Right lobe of liver (tissue), 6 donors: ENCODE measurements at regions not wholly inside any gene's neighbourhood (a gene's known extent, or its start where the extent isn't known, plus 50 kb on each side); places are given as distances from the start of the nearest gene placed in this dataset.
A peak's percentile ranks its signal among the peaks of the same experiment; 100 is the strongest.

Experiments used
- ATAC-seq, 4 donors: fragments of 200-7000 bp; cut with Tn5 transposase; one replicate each; pipeline ENCODE4 v1.9.1; 2020; ENCODE audit warnings: mild to moderate bottlenecking in 4 of 4, moderate library complexity in 4 of 4
- DNase-seq, 3 donors: peaks; one replicate each; pipeline ENCODE4 v3.0.0-alpha.2; 2020
- H3K27ac ChIP-seq, 3 donors: fragments of 200-600 bp; one replicate each; pipeline ENCODE4 v1.8.0; 2022
- H3K27me3 ChIP-seq, 2 donors: fragments of 200-600 bp; one replicate each; pipeline ENCODE4 v1.8.0; 2022
- H3K36me3 ChIP-seq, 4 donors: fragments of 200-600 bp; sonication (generic) in 1 of 4; one replicate each; pipeline versions ENCODE4 v1.5.1 to v1.8.0; 2017 to 2022; ENCODE audit warnings: control low read depth in 1 of 4
- H3K4me1 ChIP-seq, 4 donors: fragments of 200-600 bp; sonication (generic) in 1 of 4; one replicate each; pipeline versions ENCODE4 v1.5.1 to v1.8.0; 2017 to 2022; ENCODE audit warnings: control low read depth in 1 of 4
- H3K4me3 ChIP-seq, 3 donors: fragments of 200-600 bp; one replicate each; pipeline ENCODE4 v1.8.0; 2022
- H3K9me3 ChIP-seq, 4 donors: fragments of 200-600 bp; sonication (generic) in 1 of 4; one replicate each; pipeline versions ENCODE4 v1.5.1 to v1.8.0; 2017 to 2022; ENCODE audit warnings: control low read depth in 1 of 4
- CTCF ChIP-seq, 4 donors: fragments of 200-600 bp in 3 of 4; fragments of 450-650 bp in 1 of 4; IDR thresholded peaks; one replicate each; pipeline versions ENCODE4 v1.5.1 to v1.8.0; 2016 to 2022; ENCODE audit warnings: antibody characterized with exemption in 4 of 4, mild to moderate bottlenecking in 2 of 4
- POLR2A ChIP-seq: fragments of 450-650 bp; IDR thresholded peaks from one replicate; pipeline ENCODE4 v1.6.1; 2017; ENCODE audit warnings: antibody characterized with exemption, mild to moderate bottlenecking
- WGBS: methylation state at CpG from one replicate; pipeline ENCODE4 v1.1.6; 2018; ENCODE audit warnings: low coverage, low lambda C conversion rate; ENCODE audit not compliant: insufficient coverage; ENCODE audit errors: missing lambda C conversion rate; 5-methylcytosine and 5-hydroxymethylcytosine counted together
- intact Hi-C, 2 donors: fragments of 100-400 bp; cut with DNase I; formaldehyde crosslinking; loops; one replicate each; pipeline versions ENCODE4 v1.11.2 to v1.14.1; 2022
- donor health status: DM: no; HTN: yes; CAD: no.
- donor health status: DM: no; HTN: no; CAD: no.
- donor health status: DM: no; HTN: no; CAD: no.
- donor health status: DM: no; HTN: yes; CAD: no.
- donor health status: DM: no; HTN: yes; CAD: no.

DNA sequence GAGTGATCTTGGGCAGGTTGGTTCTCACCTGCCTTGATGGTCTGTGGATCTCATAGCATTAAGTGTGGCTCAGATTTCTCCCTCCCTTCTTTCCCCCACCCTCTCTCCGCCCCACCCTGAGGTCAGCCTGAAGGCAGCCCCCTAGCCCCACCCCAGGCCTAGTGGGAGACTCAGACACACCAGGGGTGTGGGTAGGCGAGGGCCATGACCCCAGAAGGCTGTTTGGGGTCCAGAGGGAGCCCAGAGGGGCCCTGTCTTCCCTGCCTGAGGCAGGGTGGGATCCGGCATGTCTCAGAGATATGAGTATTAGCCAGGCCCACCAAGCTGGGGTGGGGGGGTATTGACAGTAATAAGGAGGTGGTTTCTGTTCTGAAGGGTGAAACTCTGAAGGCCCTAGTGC, 160.5 kb downstream of the GLI2 start:
- TF ChIP-seq CTCF (IDR thresholded peaks at IDR 0.05) (no peak), POLR2A (no peak)
- H3K27me3 ChIP-seq: no peaks in the 10 kb centered on the region
- no peaks in the 10 kb centered on the region for H3K4me1 ChIP-seq
- H3K27ac ChIP-seq: no peak overlapping the region
- no peaks in the 10 kb centered on the region for H3K36me3 ChIP-seq
- no peak for ATAC-seq
- H3K9me3 ChIP-seq: no peaks in the 10 kb centered on the region
- WGBS: 100% methylated on average over 1 of the region's 3 CpGs
- H3K4me3 ChIP-seq: no peak overlapping the region
- DNase-seq: peak in 1 of 3 donors; percentile 30
- intact Hi-C loops: no loop called here

GRCh38 chr2:120896901-120897300, 161.2 kb downstream of the GLI2 start:
- Histone ChIP-seq H3K27me3 (no peaks in the 10 kb centered on the region), H3K27ac (no peak overlapping the region), H3K4me1 (no peaks in the 10 kb centered on the region), H3K36me3 (no peaks in the 10 kb centered on the region), H3K9me3 (no peaks in the 10 kb centered on the region), H3K4me3 (no peak overlapping the region)
- peak in 1 of 3 donors; percentile 44 for DNase-seq
- no peak for ATAC-seq
- WGBS: 61% methylated on average over 2 of the region's 9 CpGs
- TF ChIP-seq POLR2A (no peak), CTCF (IDR thresholded peaks at IDR 0.05) (no peak)
- intact Hi-C loops: no loop called here

DNA sequence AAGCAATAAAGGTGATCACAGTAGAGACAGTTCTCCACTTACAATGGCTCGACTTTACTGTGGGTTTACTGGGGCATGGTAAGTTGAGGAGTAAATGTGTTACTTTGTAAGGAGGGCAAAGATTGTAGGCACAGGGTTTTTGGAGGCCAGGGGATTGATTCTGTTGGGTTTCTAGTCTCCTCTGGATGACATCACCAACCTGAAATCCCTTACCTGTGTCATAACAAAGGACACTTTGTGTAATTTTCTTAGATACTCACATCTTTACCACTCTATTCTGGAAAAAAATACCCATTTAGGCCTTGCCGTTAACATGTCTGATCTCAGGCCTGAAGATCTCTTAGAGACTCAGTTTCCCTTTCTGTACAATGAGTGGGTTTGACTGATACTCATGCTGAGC, 161.7 kb downstream of the GLI2 start:
- no peaks in the 10 kb centered on the region for H3K36me3 ChIP-seq
- intact Hi-C loops: no loop called here
- H3K4me3 ChIP-seq: no peak overlapping the region
- H3K9me3 ChIP-seq: no peaks in the 10 kb centered on the region
- ATAC-seq (no peak), DNase-seq (no peak)
- no peaks in the 10 kb centered on the region for H3K4me1 ChIP-seq
- H3K27me3 ChIP-seq: no peaks in the 10 kb centered on the region
- no peak for TF ChIP-seq POLR2A
- no peak for TF ChIP-seq CTCF (IDR thresholded peaks at IDR 0.05)
- 64% methylated on average over 2 of the region's 2 CpGs for WGBS
- H3K27ac ChIP-seq: no peak overlapping the region

GRCh38 chr2:120898496-120898895, 162.8 kb downstream of the GLI2 start:
- 70% methylated on average over 5 of the region's 5 CpGs for WGBS
- H3K27ac ChIP-seq: no peak overlapping the region
- H3K27me3 ChIP-seq: no peaks in the 10 kb centered on the region
- no peaks in the 10 kb centered on the region for H3K36me3 ChIP-seq
- ATAC-seq: no peak
- H3K4me3 ChIP-seq: no peak overlapping the region
- no peaks in the 10 kb centered on the region for H3K9me3 ChIP-seq
- no peaks in the 10 kb centered on the region for H3K4me1 ChIP-seq
- intact Hi-C loops: no loop called here
- no peak for DNase-seq
- TF ChIP-seq CTCF (IDR thresholded peaks at IDR 0.05) (no peak), POLR2A (no peak)
